ENCODE measurements at regions not wholly inside any gene's neighbourhood (a gene's known extent, or its start where the extent isn't known, plus 50 kb on each side); places are given as distances from the start of the nearest gene placed in this dataset.

- no peak for TF ChIP-seq CTCF (IDR thresholded peaks at IDR 0.05; ENCODE audit: control extremely low read depth in 1 of 3, insufficient read depth in 1 of 3, low read depth in 1 of 3, low read length in 3 of 3)
- no peak for TF ChIP-seq RAD21 (IDR thresholded peaks at IDR 0.05 in 1 of 2, conservative IDR thresholded peaks at IDR 0.05 in 1 of 2; ENCODE audit: low read depth in 2 of 2, low read length in 2 of 2)
- TF ChIP-seq MAX (IDR thresholded peaks at IDR 0.05): no peak
- no peak for TF ChIP-seq POLR2A (IDR thresholded peaks at IDR 0.05; ENCODE audit: control extremely low read depth in 1 of 2, low read depth in 2 of 2, low read length in 2 of 2)
- no peak for TF ChIP-seq EP300 (IDR thresholded peaks at IDR 0.05; ENCODE audit: borderline replicate concordance in 1 of 2, low read depth in 2 of 2, low read length in 2 of 2)
- TF ChIP-seq ATF3 (IDR thresholded peaks at IDR 0.05; ENCODE audit: insufficient read depth, low read depth, low read length): no peak
- no peak for TF ChIP-seq SP2 (IDR thresholded peaks at IDR 0.05; ENCODE audit: low read length)
- TF ChIP-seq ZNF274 (IDR thresholded peaks at IDR 0.05; ENCODE audit: borderline replicate concordance, extremely low read depth, low read length): no peak
Measured at GRCh38 chr20:60863548-60863947, 388.5 kb upstream of the CDH4 start.

Data from H1 (cell line).